Loucy (cell line): ENCODE measurements at regions not wholly inside any gene's neighbourhood (a gene's known extent, or its start where the extent isn't known, plus 50 kb on each side); places are given as distances from the start of the nearest gene placed in this dataset.

ENCODE experiments used
- CTCF ChIP-seq: fragments of 200-600 bp; sonication (generic); conservative IDR thresholded peaks from 2 replicates; pipeline ENCODE4 v1.5.1; 2014; ENCODE audit warnings: mild to moderate bottlenecking, antibody characterized with exemption, low read length
- EZH2phosphoT487 ChIP-seq: fragments of 200-600 bp; IDR thresholded peaks from 2 replicates; pipeline ENCODE4 v1.6.1; 2018; ENCODE audit warnings: antibody characterized with exemption, mild to moderate bottlenecking, moderate library complexity, borderline replicate concordance

- TF ChIP-seq CTCF, result no peak
- TF ChIP-seq EZH2phosphoT487, result no peak
Observed at GRCh38 chr2:188693111-188693510, 281.1 kb upstream of the COL3A1 start.
